GM23338 (cell line): ENCODE measurements at regions not wholly inside any gene's neighbourhood (a gene's known extent, or its start where the extent isn't known, plus 50 kb on each side); places are given as distances from the start of the nearest gene placed in this dataset.
"Not testable (repeated sequence)": the region's sequence is repeated elsewhere in the genome, so short reads cannot be mapped to it uniquely, and the experiment has no call there.

Experiments used
- ATAC-seq: fragments of 200-7000 bp; cut with Tn5 transposase; 3 replicates; pipeline ENCODE4 v1.9.1; 2020
- DNase-seq: peaks from one replicate; pipeline ENCODE4 v3.0.0-alpha.2; 2015; ENCODE audit warnings: low spot score
- H2AFZ ChIP-seq: fragments of 200-600 bp; sonication (generic); 2 replicates; pipeline ENCODE4 v1.8.0; 2016; ENCODE audit warnings: antibody characterized with exemption, mild to moderate bottlenecking, moderate library complexity
- H3F3A ChIP-seq: fragments of 200-600 bp; sonication (generic); replicated peaks from 2 replicates; pipeline ENCODE4 v1.8.0; 2017; ENCODE audit warnings: antibody characterized with exemption, mixed run types, low read depth
- H3K27ac ChIP-seq: fragments of 200-600 bp; sonication (generic); 2 replicates; pipeline ENCODE4 v1.6.1; 2016; ENCODE audit warnings: low read depth
- H3K27me3 ChIP-seq: fragments of 200-600 bp; sonication (generic); 2 replicates; pipeline ENCODE4 v1.8.0; 2016; ENCODE audit warnings: mild to moderate bottlenecking, mixed run types, moderate library complexity; ENCODE audit not compliant: insufficient read depth
- H3K36me3 ChIP-seq: fragments of 200-600 bp; sonication (generic); 2 replicates; pipeline ENCODE4 v1.8.0; 2016; ENCODE audit warnings: mild to moderate bottlenecking; ENCODE audit not compliant: insufficient read depth
- H3K4me1 ChIP-seq: fragments of 200-600 bp; sonication (generic); 2 replicates; pipeline ENCODE4 v1.8.0; 2016; ENCODE audit warnings: mild to moderate bottlenecking, moderate library complexity; ENCODE audit not compliant: insufficient read depth
- H3K4me2 ChIP-seq: fragments of 200-600 bp; sonication (generic); 2 replicates; pipeline ENCODE4 v1.7.1; 2017; ENCODE audit warnings: mixed run types
- H3K4me3 ChIP-seq: fragments of 200-600 bp; sonication (generic); 2 replicates; pipeline ENCODE4 v1.6.1; 2016; ENCODE audit warnings: mixed run types
- H3K79me2 ChIP-seq: fragments of 200-600 bp; sonication (generic); replicated peaks from 2 replicates; pipeline ENCODE4 v1.8.0; 2017; ENCODE audit warnings: mild to moderate bottlenecking; ENCODE audit not compliant: insufficient read depth
- H3K9me2 ChIP-seq: fragments of 200-600 bp; sonication (generic); 2 replicates; pipeline ENCODE4 v1.8.0; 2017; ENCODE audit not compliant: insufficient read depth
- H4K20me1 ChIP-seq: fragments of 200-600 bp; sonication (generic); replicated peaks from 2 replicates; pipeline ENCODE4 v1.8.0; 2017; ENCODE audit warnings: mild to moderate bottlenecking; ENCODE audit not compliant: insufficient read depth
- H3K27ac Mint-ChIP-seq: 2 replicates; pipeline ENCODE4 v1.8.0; 2020; ENCODE audit warnings: inconsistent platforms, mild to moderate bottlenecking, moderate library complexity, mixed read lengths
- H3K27me3 Mint-ChIP-seq: 3 replicates; pipeline ENCODE4 v1.8.0; 2022; ENCODE audit warnings: low read depth, mild to moderate bottlenecking, moderate library complexity, mixed read lengths, inconsistent platforms; ENCODE audit not compliant: insufficient read depth, poor library complexity
- H3K36me3 Mint-ChIP-seq: 3 replicates; pipeline ENCODE4 v1.8.0; 2021; ENCODE audit warnings: low read depth, mild to moderate bottlenecking, inconsistent platforms, moderate library complexity, mixed read lengths
- H3K4me1 Mint-ChIP-seq: 3 replicates; pipeline ENCODE4 v1.8.0; 2020; ENCODE audit warnings: mild to moderate bottlenecking, inconsistent platforms, mixed read lengths
- H3K4me3 Mint-ChIP-seq: 3 replicates; pipeline ENCODE4 v1.8.0; 2021; ENCODE audit warnings: moderate library complexity, mild to moderate bottlenecking, inconsistent platforms, mixed read lengths
- H3K9me3 Mint-ChIP-seq: 3 replicates; pipeline ENCODE4 v1.8.0; 2020; ENCODE audit warnings: moderate library complexity, mild to moderate bottlenecking, inconsistent platforms, mixed read lengths
- CREB1 ChIP-seq: fragments of 250-450 bp; sonication (Bioruptor Pico); IDR thresholded peaks from 2 replicates; pipeline ENCODE4 v1.5.0; 2020; ENCODE audit warnings: low read depth, mild to moderate bottlenecking, moderate library complexity
- CTCF ChIP-seq, 2 experiments: fragments of 200-600 bp in 1 of 2; sonication (generic) in 1 of 2; conservative IDR thresholded peaks; 2 replicates each; pipeline versions ENCODE4 v1.5.1 to v1.6.1; 2016 to 2017; ENCODE audit warnings: antibody characterized with exemption in 2 of 2, low read depth in 2 of 2, mild to moderate bottlenecking in 2 of 2, moderate library complexity in 1 of 2
- EZH2 ChIP-seq: fragments of 200-600 bp; sonication (generic); IDR thresholded peaks from one replicate; pipeline ENCODE4 v1.8.0; 2017; ENCODE audit warnings: antibody characterized with exemption, mild to moderate bottlenecking, low read depth; ENCODE audit not compliant: unreplicated experiment
- EZH2phosphoT487 ChIP-seq: fragments of 200-600 bp; sonication (generic); IDR thresholded peaks from one replicate; pipeline ENCODE4 v1.8.1; 2018; ENCODE audit warnings: antibody characterized with exemption; ENCODE audit not compliant: unreplicated experiment
- POLR2AphosphoS5 ChIP-seq: IDR thresholded peaks from 2 replicates; pipeline ENCODE4 v1.6.1; 2016; ENCODE audit warnings: antibody characterized with exemption, low read depth
- ZNF331 ChIP-seq: fragments of 250-450 bp; sonication (Bioruptor Pico); IDR thresholded peaks from 2 replicates; pipeline ENCODE4 v1.5.0; 2020; ENCODE audit warnings: low read depth, mild to moderate bottlenecking, moderate library complexity
- TF ChIP-seq, protein P1 (sequence below): fragments of 250-450 bp; sonication (Bioruptor Pico); IDR thresholded peaks from 2 replicates; pipeline ENCODE4 v1.5.0; 2020; ENCODE audit warnings: mild to moderate bottlenecking, moderate library complexity

DNA sequence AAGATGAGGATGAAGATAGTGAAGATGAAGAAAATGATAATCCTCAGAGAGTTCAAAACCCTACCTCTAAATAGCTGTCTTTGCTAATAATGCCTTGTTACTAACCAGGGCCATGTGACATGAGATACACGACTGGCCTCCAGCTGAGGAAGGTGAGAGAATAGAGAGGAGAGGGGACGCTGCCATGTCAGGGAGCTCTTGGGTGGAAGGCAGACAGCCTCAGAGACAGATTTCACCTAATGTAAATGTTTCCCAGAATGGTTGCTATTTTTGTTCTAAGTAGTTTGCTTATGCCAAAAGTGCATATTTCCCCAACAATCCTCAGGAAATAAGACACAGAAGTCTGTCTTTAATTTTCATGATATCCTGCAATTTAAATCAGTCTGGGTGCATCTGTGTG, 138.4 kb downstream of the ELOVL4 start:
- no peak for ATAC-seq

GRCh38 chr6:79806661-79807060, 140.7 kb downstream of the ELOVL4 start:
- H3K27me3 Mint-ChIP-seq, H3K27me3 ChIP-seq, H3F3A ChIP-seq, H2AFZ ChIP-seq, H3K9me2 ChIP-seq, H3K4me1 ChIP-seq, H3K27ac ChIP-seq, H3K36me3 ChIP-seq, ATAC-seq, DNase-seq, H3K4me3 Mint-ChIP-seq, H4K20me1 ChIP-seq, H3K4me2 ChIP-seq, H3K9me3 Mint-ChIP-seq, H3K36me3 Mint-ChIP-seq, H3K79me2 ChIP-seq, H3K27ac Mint-ChIP-seq, H3K4me3 ChIP-seq: not testable (repeated sequence)
- peaks cover 20% of the 10 kb centered on the region for H3K4me1 Mint-ChIP-seq

More for the DNA sequence above, 138.4 kb downstream of the ELOVL4 start:
- TF ChIP-seq CREB1 (CRISPR knock-in tag) (no peak), EZH2 (no peak), CTCF (conservative IDR thresholded peaks at IDR 0.05; ENCODE audit: low read depth in 2 of 2) (no peak), POLR2AphosphoS5 (no peak), ZNF331 (CRISPR knock-in tag) (no peak), EZH2phosphoT487 (no peak)
- TF ChIP-seq, protein P1, sequence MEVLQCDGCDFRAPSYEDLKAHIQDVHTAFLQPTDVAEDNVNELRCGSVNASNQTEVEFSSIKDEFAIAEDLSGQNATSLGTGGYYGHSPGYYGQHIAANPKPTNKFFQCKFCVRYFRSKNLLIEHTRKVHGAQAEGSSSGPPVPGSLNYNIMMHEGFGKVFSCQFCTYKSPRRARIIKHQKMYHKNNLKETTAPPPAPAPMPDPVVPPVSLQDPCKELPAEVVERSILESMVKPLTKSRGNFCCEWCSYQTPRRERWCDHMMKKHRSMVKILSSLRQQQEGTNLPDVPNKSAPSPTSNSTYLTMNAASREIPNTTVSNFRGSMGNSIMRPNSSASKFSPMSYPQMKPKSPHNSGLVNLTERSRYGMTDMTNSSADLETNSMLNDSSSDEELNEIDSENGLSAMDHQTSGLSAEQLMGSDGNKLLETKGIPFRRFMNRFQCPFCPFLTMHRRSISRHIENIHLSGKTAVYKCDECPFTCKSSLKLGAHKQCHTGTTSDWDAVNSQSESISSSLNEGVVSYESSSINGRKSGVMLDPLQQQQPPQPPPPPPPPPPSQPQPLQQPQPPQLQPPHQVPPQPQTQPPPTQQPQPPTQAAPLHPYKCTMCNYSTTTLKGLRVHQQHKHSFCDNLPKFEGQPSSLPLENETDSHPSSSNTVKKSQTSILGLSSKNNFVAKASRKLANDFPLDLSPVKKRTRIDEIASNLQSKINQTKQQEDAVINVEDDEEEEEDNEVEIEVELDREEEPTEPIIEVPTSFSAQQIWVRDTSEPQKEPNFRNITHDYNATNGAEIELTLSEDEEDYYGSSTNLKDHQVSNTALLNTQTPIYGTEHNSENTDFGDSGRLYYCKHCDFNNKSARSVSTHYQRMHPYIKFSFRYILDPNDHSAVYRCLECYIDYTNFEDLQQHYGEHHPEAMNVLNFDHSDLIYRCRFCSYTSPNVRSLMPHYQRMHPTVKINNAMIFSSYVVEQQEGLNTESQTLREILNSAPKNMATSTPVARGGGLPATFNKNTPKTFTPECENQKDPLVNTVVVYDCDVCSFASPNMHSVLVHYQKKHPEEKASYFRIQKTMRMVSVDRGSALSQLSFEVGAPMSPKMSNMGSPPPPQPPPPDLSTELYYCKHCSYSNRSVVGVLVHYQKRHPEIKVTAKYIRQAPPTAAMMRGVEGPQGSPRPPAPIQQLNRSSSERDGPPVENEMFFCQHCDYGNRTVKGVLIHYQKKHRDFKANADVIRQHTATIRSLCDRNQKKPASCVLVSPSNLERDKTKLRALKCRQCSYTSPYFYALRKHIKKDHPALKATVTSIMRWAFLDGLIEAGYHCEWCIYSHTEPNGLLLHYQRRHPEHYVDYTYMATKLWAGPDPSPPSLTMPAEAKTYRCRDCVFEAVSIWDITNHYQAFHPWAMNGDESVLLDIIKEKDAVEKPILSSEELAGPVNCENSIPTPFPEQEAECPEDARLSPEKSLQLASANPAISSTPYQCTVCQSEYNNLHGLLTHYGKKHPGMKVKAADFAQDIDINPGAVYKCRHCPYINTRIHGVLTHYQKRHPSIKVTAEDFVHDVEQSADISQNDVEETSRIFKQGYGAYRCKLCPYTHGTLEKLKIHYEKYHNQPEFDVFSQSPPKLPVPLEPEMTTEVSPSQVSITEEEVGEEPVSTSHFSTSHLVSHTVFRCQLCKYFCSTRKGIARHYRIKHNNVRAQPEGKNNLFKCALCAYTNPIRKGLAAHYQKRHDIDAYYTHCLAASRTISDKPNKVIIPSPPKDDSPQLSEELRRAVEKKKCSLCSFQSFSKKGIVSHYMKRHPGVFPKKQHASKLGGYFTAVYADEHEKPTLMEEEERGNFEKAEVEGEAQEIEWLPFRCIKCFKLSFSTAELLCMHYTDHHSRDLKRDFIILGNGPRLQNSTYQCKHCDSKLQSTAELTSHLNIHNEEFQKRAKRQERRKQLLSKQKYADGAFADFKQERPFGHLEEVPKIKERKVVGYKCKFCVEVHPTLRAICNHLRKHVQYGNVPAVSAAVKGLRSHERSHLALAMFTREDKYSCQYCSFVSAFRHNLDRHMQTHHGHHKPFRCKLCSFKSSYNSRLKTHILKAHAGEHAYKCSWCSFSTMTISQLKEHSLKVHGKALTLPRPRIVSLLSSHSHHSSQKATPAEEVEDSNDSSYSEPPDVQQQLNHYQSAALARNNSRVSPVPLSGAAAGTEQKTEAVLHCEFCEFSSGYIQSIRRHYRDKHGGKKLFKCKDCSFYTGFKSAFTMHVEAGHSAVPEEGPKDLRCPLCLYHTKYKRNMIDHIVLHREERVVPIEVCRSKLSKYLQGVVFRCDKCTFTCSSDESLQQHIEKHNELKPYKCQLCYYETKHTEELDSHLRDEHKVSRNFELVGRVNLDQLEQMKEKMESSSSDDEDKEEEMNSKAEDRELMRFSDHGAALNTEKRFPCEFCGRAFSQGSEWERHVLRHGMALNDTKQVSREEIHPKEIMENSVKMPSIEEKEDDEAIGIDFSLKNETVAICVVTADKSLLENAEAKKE (CRISPR knock-in tag): no peak
- Histone ChIP-seq H3K79me2 (no peaks in the 10 kb centered on the region), H3K4me1 (peaks cover 9% of the 10 kb centered on the region; the same call in 1 of the 2 replicates), H4K20me1 (no peaks in the 10 kb centered on the region), H3F3A (no peaks in the 10 kb centered on the region), H3K4me3 (no peak overlapping the region), H3K27ac (no peak overlapping the region), H3K4me2 (no peak overlapping the region), H3K9me2 (peaks cover 4% of the 10 kb centered on the region; the same call in 1 of the 2 replicates), H3K36me3 (no peaks in the 10 kb centered on the region), H2AFZ (no peak overlapping the region), H3K27me3 (no peaks in the 10 kb centered on the region)
- H3K4me1 Mint-ChIP-seq: peaks cover 28% of the 10 kb centered on the region
- no peak for DNase-seq
- H3K9me3 Mint-ChIP-seq: peaks cover 8% of the 10 kb centered on the region; the same call in 1 of the 3 replicates
- H3K27ac Mint-ChIP-seq: no peak overlapping the region; the same call in 1 of the 2 replicates
- no peaks in the 10 kb centered on the region for H3K36me3 Mint-ChIP-seq
- H3K4me3 Mint-ChIP-seq: no peak overlapping the region
- peaks cover 4% of the 10 kb centered on the region for H3K27me3 Mint-ChIP-seq
